Sigmoid colon (tissue), 6 donors: ENCODE measurements at regions not wholly inside any gene's neighbourhood (a gene's known extent, or its start where the extent isn't known, plus 50 kb on each side); places are given as distances from the start of the nearest gene placed in this dataset.
"Not testable (repeated sequence)": the region's sequence is repeated elsewhere in the genome, so short reads cannot be mapped to it uniquely, and the experiment has no call there.

Experiments used
- DNase-seq: peaks from one replicate; pipeline ENCODE4 v3.0.0-alpha.2; 2019
- H3K27ac ChIP-seq, 4 donors: fragments of 200-600 bp; sonication (generic); one replicate each; pipeline ENCODE4 v1.5.1; 2016 to 2019; ENCODE audit warnings: mild to moderate bottlenecking in 1 of 4
- H3K27me3 ChIP-seq, 3 donors: fragments of 200-600 bp; sonication (generic); one replicate each; pipeline ENCODE4 v1.5.1; 2019; ENCODE audit warnings: mild to moderate bottlenecking in 1 of 3
- H3K36me3 ChIP-seq, 4 donors: fragments of 200-600 bp; sonication (generic); one replicate each; pipeline ENCODE4 v1.5.1; 2016 to 2019
- H3K4me1 ChIP-seq, 4 donors: fragments of 200-600 bp; sonication (generic); one replicate each; pipeline ENCODE4 v1.5.1; 2017 to 2019
- H3K4me3 ChIP-seq, 4 donors: fragments of 200-600 bp; sonication (generic); one replicate each; pipeline ENCODE4 v1.5.1; 2017 to 2019; ENCODE audit warnings: mild to moderate bottlenecking in 2 of 4, moderate library complexity in 1 of 4
- H3K9me3 ChIP-seq, 4 donors: fragments of 200-600 bp in 3 of 4; sonication (generic) in 3 of 4; one replicate each; pipeline versions ENCODE4 v1.5.1 to v1.6.1; 2013 to 2019
- EP300 ChIP-seq, 4 donors: sonication (generic); formaldehyde crosslinking; IDR thresholded peaks; one replicate each; pipeline ENCODE4 v1.6.1; 2017; ENCODE audit warnings: antibody characterized with exemption in 4 of 4
- POLR2A ChIP-seq, 2 donors: fragments of 450-650 bp; IDR thresholded peaks; one replicate each; pipeline ENCODE4 v1.6.1; 2016; ENCODE audit warnings: antibody characterized with exemption in 2 of 2, mild to moderate bottlenecking in 2 of 2, moderate library complexity in 2 of 2
- POLR2AphosphoS5 ChIP-seq, 4 donors: sonication (generic); formaldehyde crosslinking; IDR thresholded peaks; one replicate each; pipeline ENCODE4 v1.6.1; 2017; ENCODE audit warnings: antibody characterized with exemption in 4 of 4
- WGBS, 2 donors: extraction: QIAGEN DNeasy Blood & Tissue Kit; methylation state at CpG; one replicate each; pipeline ENCODE4 v1.1.7; 2013; 5-methylcytosine and 5-hydroxymethylcytosine counted together
- intact Hi-C: fragments of 100-400 bp; cut with DNase I; formaldehyde crosslinking; loops from one replicate; pipeline ENCODE4 v1.15.1; 2023
- TF ChIP-seq, protein P1 (sequence below), 4 experiments: fragments of 450-650 bp in 3 of 4; fragments of 200-600 bp in 1 of 4; IDR thresholded peaks; one replicate each; pipeline ENCODE4 v1.5.1; 2016 to 2019; ENCODE audit warnings: antibody characterized with exemption in 4 of 4, mild to moderate bottlenecking in 3 of 4, moderate library complexity in 2 of 4
- donor health status: healthy with polysubstance abuse.
- donor health status: healthy.

GRCh38 chr15:85280203-85280602, 100.2 kb upstream of the AKAP13 start:
- Histone ChIP-seq H3K27me3 (no peaks in the 10 kb centered on the region), H3K4me3 (no peak overlapping the region), H3K36me3 (no peaks in the 10 kb centered on the region), H3K9me3 (no peaks in the 10 kb centered on the region), H3K4me1 (no peaks in the 10 kb centered on the region), H3K27ac (no peak overlapping the region)
- 75 to 89% methylated on average over 6 of the region's 6 CpGs for WGBS, 2 donors
- no peak for DNase-seq
- intact Hi-C loops, result no loop called here
- TF ChIP-seq POLR2AphosphoS5 (IDR thresholded peaks at IDR 0.05), result no peak
- no peak for TF ChIP-seq POLR2A (IDR thresholded peaks at IDR 0.05)
- TF ChIP-seq EP300 (IDR thresholded peaks at IDR 0.05), result no peak
- TF ChIP-seq, protein P1, sequence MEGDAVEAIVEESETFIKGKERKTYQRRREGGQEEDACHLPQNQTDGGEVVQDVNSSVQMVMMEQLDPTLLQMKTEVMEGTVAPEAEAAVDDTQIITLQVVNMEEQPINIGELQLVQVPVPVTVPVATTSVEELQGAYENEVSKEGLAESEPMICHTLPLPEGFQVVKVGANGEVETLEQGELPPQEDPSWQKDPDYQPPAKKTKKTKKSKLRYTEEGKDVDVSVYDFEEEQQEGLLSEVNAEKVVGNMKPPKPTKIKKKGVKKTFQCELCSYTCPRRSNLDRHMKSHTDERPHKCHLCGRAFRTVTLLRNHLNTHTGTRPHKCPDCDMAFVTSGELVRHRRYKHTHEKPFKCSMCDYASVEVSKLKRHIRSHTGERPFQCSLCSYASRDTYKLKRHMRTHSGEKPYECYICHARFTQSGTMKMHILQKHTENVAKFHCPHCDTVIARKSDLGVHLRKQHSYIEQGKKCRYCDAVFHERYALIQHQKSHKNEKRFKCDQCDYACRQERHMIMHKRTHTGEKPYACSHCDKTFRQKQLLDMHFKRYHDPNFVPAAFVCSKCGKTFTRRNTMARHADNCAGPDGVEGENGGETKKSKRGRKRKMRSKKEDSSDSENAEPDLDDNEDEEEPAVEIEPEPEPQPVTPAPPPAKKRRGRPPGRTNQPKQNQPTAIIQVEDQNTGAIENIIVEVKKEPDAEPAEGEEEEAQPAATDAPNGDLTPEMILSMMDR (IDR thresholded peaks at IDR 0.05), result no peak

- Histone ChIP-seq H3K9me3 (no peaks in the 10 kb centered on the region), H3K4me3 (no peak overlapping the region), H3K36me3 (no peaks in the 10 kb centered on the region), H3K27ac (no peak overlapping the region), H3K4me1 (no peaks in the 10 kb centered on the region), H3K27me3 (no peaks in the 10 kb centered on the region)
- 83 to 86% methylated on average over 7 of the region's 7 CpGs for WGBS, 2 donors
- intact Hi-C loops, result no loop called here
- DNase-seq, result no peak
- TF ChIP-seq POLR2A (IDR thresholded peaks at IDR 0.05) (no peak), EP300 (IDR thresholded peaks at IDR 0.05) (no peak), POLR2AphosphoS5 (IDR thresholded peaks at IDR 0.05) (no peak)
- TF ChIP-seq, protein P1 (IDR thresholded peaks at IDR 0.05), result no peak
Measured at GRCh38 chr15:85281293-85281882, 99.0 kb upstream of the AKAP13 start.

GRCh38 chr15:85282504-85283115, 97.8 kb upstream of the AKAP13 start:
- 86 to 87% methylated on average over 11 of the region's 11 CpGs for WGBS, 2 donors
- Histone ChIP-seq H3K36me3 (no peaks in the 10 kb centered on the region), H3K27me3 (no peaks in the 10 kb centered on the region), H3K27ac (no peak overlapping the region), H3K4me3 (no peak overlapping the region), H3K4me1 (no peaks in the 10 kb centered on the region), H3K9me3 (no peaks in the 10 kb centered on the region)
- intact Hi-C loops, result no loop called here
- no peak for DNase-seq
- TF ChIP-seq POLR2AphosphoS5 (IDR thresholded peaks at IDR 0.05), result no peak
- TF ChIP-seq, protein P1 (IDR thresholded peaks at IDR 0.05), result no peak
- no peak for TF ChIP-seq POLR2A (IDR thresholded peaks at IDR 0.05)
- no peak for TF ChIP-seq EP300 (IDR thresholded peaks at IDR 0.05)

- H3K27me3 ChIP-seq, intact Hi-C loops: not testable (repeated sequence)
- 63 to 75% methylated on average over 4 to 5 of the region's 5 CpGs for WGBS, 2 donors
Measured at GRCh38 chr15:85283815-85284214, 96.6 kb upstream of the AKAP13 start.

GRCh38 chr15:85284497-85284896, 95.9 kb upstream of the AKAP13 start:
- H3K4me1 ChIP-seq, result no peaks in the 10 kb centered on the region
- 84 to 89% methylated on average over 5 of the region's 5 CpGs for WGBS, 2 donors
- TF ChIP-seq, protein P1 (IDR thresholded peaks at IDR 0.05), result no peak
- TF ChIP-seq POLR2A (IDR thresholded peaks at IDR 0.05) (no peak), POLR2AphosphoS5 (IDR thresholded peaks at IDR 0.05) (no peak), EP300 (IDR thresholded peaks at IDR 0.05) (no peak)
- H3K27ac ChIP-seq, result no peak overlapping the region
- intact Hi-C loops, result no loop called here
- DNase-seq, result no peak
- no peak overlapping the region for H3K4me3 ChIP-seq
- no peaks in the 10 kb centered on the region for H3K9me3 ChIP-seq
- H3K27me3 ChIP-seq, result no peaks in the 10 kb centered on the region
- H3K36me3 ChIP-seq, result no peaks in the 10 kb centered on the region

More at GRCh38 chr15:85283815-85284214, 96.6 kb upstream of the AKAP13 start:
- not testable (repeated sequence) for DNase-seq, H3K27ac ChIP-seq, H3K4me1 ChIP-seq, H3K4me3 ChIP-seq, H3K9me3 ChIP-seq, H3K36me3 ChIP-seq
